ENCODE measurements at regions not wholly inside any gene's neighbourhood (a gene's known extent, or its start where the extent isn't known, plus 50 kb on each side); places are given as distances from the start of the nearest gene placed in this dataset.

DNA sequence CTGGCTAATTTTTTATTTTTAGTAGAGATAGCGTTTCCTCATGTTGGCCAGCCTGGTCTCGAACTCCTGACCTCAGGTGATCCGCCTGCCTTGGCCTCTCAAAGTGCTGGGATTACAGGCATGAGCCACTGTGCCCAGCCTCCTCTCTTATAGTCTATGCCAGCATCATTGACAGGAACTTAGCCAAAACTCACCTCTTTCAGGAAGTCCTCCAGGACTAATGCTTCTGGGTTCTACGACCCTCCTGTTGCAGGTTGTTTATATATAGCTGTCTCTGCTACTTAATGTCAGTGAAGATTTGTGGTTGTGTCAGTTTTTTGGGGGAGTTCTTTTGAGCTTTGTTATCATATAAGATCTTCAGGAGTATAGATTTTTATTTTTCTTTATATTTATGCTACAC, 112.1 kb upstream of the CDC42EP3 start:
- Histone ChIP-seq H3K9ac (ENCODE audit: low read length) (no peak overlapping the region), H3K9me2 (ENCODE audit: insufficient read depth) (no peaks in the 10 kb centered on the region), H3K36me3 (ENCODE audit: control insufficient read depth in 1 of 2, insufficient read depth in 2 of 2, low read length in 2 of 2) (no peaks in the 10 kb centered on the region), H3K27me3 (ENCODE audit: insufficient read depth, low read length) (no peaks in the 10 kb centered on the region), H4K20me1 (ENCODE audit: insufficient read depth) (no peaks in the 10 kb centered on the region), H2AFZ (ENCODE audit: low read depth, low read length, poor library complexity, severe bottlenecking) (no peak overlapping the region), H3K4me3 (replicated peaks in 1 of 2; ENCODE audit: low read depth in 1 of 2, low read length in 2 of 2) (no peak overlapping the region), H3K27ac (ENCODE audit: low read depth, low read length) (no peak overlapping the region), H3K4me2 (ENCODE audit: low read length) (no peak overlapping the region), H3K79me2 (ENCODE audit: insufficient read depth, low read length) (no peaks in the 10 kb centered on the region), H3K9me3 (ENCODE audit: control insufficient read depth in 1 of 2, insufficient read depth in 1 of 2, low read depth in 1 of 2, low read length in 2 of 2) (no peaks in the 10 kb centered on the region; a peak in 1 of 4 replicates), H3K4me1 (ENCODE audit: control insufficient read depth in 1 of 2, insufficient read depth in 2 of 2, low read length in 2 of 2) (peaks cover 7 to 22% of the 10 kb centered on the region in 2 experiments; a peak in 2 of 4 replicates)
- no TSS peak for BruUV-seq (replicated peaks)
- no peak for TF ChIP-seq CEBPB (IDR thresholded peaks at IDR 0.05; ENCODE audit: low read depth)
- no peak for TF ChIP-seq ELF1 (IDR thresholded peaks at IDR 0.05; ENCODE audit: borderline replicate concordance, low read depth)
- TF ChIP-seq EZH2phosphoT487 (IDR thresholded peaks at IDR 0.05; ENCODE audit: borderline replicate concordance), result no peak
- no peak for TF ChIP-seq JUND (IDR thresholded peaks at IDR 0.05)
- TF ChIP-seq, protein P1, sequence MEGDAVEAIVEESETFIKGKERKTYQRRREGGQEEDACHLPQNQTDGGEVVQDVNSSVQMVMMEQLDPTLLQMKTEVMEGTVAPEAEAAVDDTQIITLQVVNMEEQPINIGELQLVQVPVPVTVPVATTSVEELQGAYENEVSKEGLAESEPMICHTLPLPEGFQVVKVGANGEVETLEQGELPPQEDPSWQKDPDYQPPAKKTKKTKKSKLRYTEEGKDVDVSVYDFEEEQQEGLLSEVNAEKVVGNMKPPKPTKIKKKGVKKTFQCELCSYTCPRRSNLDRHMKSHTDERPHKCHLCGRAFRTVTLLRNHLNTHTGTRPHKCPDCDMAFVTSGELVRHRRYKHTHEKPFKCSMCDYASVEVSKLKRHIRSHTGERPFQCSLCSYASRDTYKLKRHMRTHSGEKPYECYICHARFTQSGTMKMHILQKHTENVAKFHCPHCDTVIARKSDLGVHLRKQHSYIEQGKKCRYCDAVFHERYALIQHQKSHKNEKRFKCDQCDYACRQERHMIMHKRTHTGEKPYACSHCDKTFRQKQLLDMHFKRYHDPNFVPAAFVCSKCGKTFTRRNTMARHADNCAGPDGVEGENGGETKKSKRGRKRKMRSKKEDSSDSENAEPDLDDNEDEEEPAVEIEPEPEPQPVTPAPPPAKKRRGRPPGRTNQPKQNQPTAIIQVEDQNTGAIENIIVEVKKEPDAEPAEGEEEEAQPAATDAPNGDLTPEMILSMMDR (IDR thresholded peaks at IDR 0.05 in 2 of 3, conservative IDR thresholded peaks at IDR 0.05 in 1 of 3; ENCODE audit: borderline replicate concordance in 1 of 3, insufficient read depth in 1 of 3, low read depth in 2 of 3, low read length in 2 of 3), result no peak
- no peak for TF ChIP-seq EGR1 (IDR thresholded peaks at IDR 0.05; ENCODE audit: low read depth)
- TF ChIP-seq RAD21 (IDR thresholded peaks at IDR 0.05; ENCODE audit: low read depth), result no peak
- TF ChIP-seq, protein P2, sequence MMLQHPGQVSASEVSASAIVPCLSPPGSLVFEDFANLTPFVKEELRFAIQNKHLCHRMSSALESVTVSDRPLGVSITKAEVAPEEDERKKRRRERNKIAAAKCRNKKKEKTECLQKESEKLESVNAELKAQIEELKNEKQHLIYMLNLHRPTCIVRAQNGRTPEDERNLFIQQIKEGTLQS (IDR thresholded peaks at IDR 0.05), result no peak
- TF ChIP-seq SRF (IDR thresholded peaks at IDR 0.05; ENCODE audit: low read depth), result no peak
- no peak for TF ChIP-seq ZBTB33 (IDR thresholded peaks at IDR 0.05; ENCODE audit: extremely low read depth, insufficient replicate concordance, low read length)
- TF ChIP-seq, protein P3, sequence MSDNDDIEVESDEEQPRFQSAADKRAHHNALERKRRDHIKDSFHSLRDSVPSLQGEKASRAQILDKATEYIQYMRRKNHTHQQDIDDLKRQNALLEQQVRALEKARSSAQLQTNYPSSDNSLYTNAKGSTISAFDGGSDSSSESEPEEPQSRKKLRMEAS (IDR thresholded peaks at IDR 0.05), result no peak
- TF ChIP-seq TCF7L2 (IDR thresholded peaks at IDR 0.05; ENCODE audit: borderline replicate concordance, extremely low read depth, insufficient read depth, insufficient read length), result no peak
- TF ChIP-seq YY1 (IDR thresholded peaks at IDR 0.05; ENCODE audit: extremely low read depth, insufficient replicate concordance, low read depth, low read length), result no peak
- no peak for TF ChIP-seq SP1 (IDR thresholded peaks at IDR 0.05; ENCODE audit: low read depth)
- TF ChIP-seq FOSL1 (IDR thresholded peaks at IDR 0.05; ENCODE audit: low read depth), result no peak
- TF ChIP-seq CBX3 (IDR thresholded peaks at IDR 0.05; ENCODE audit: low read depth), result no peak
- TF ChIP-seq ZNF274 (IDR thresholded peaks at IDR 0.05; ENCODE audit: low read depth, low read length), result no peak
- TF ChIP-seq POLR2AphosphoS5 (IDR thresholded peaks at IDR 0.05; ENCODE audit: low read depth, low read length), result no peak
- intact Hi-C loops (cut with micrococcal nuclease), result no loop called here
- ATAC-seq (no peak), DNase-seq (ENCODE audit: low read depth, low spot score) (no peak)
- POLR2A ChIA-PET, result no interaction called here
- CTCF ChIA-PET, result no interaction called here
- RAD21 ChIA-PET (ENCODE audit: low non-redundant PET in 1 of 2, low total read pairs in 2 of 2, uncharacterized antibody in 2 of 2, unreplicated experiment in 2 of 2), result no interaction called here

Measured in HCT116 (cell line).